Activated naive CD4-positive, alpha-beta T cell treated with anti-CD3 and anti-CD28 coated beads for 36 hours (primary cell): ENCODE measurements at regions not wholly inside any gene's neighbourhood (a gene's known extent, or its start where the extent isn't known, plus 50 kb on each side); places are given as distances from the start of the nearest gene placed in this dataset.

Experiments
- CTCF ChIA-PET: fragments of 350-600 bp; sonication (Branson Sonifier 250); formaldehyde crosslinking; loops from one replicate; lab custom pipeline; 2021; ENCODE audit warnings: antibody characterized with exemption; lab: Charles Lee
- DNase-seq: peaks from one replicate; pipeline ENCODE4 v3.0.0-alpha.2; 2020
- H3K27ac Mint-ChIP-seq: one replicate; pipeline ENCODE4 v1.8.0; 2021; ENCODE audit warnings: mild to moderate bottlenecking, mixed read lengths
- H3K27me3 Mint-ChIP-seq: one replicate; pipeline ENCODE4 v1.8.0; 2021; ENCODE audit warnings: low read depth, mixed read lengths
- H3K36me3 Mint-ChIP-seq: one replicate; pipeline ENCODE4 v1.8.0; 2021; ENCODE audit warnings: low read depth, mixed read lengths
- H3K4me1 Mint-ChIP-seq: one replicate; pipeline ENCODE4 v1.8.0; 2021; ENCODE audit warnings: low read depth, mixed read lengths
- H3K4me3 Mint-ChIP-seq: one replicate; pipeline ENCODE4 v1.8.0; 2021; ENCODE audit warnings: mild to moderate bottlenecking, moderate library complexity, mixed read lengths
- H3K9me3 Mint-ChIP-seq: one replicate; pipeline ENCODE4 v1.8.0; 2021; ENCODE audit warnings: mixed read lengths
- intact Hi-C: fragments of 100-400 bp; cut with micrococcal nuclease; formaldehyde crosslinking; loops from one replicate; pipeline ENCODE4 v1.15.1; 2023

DNA sequence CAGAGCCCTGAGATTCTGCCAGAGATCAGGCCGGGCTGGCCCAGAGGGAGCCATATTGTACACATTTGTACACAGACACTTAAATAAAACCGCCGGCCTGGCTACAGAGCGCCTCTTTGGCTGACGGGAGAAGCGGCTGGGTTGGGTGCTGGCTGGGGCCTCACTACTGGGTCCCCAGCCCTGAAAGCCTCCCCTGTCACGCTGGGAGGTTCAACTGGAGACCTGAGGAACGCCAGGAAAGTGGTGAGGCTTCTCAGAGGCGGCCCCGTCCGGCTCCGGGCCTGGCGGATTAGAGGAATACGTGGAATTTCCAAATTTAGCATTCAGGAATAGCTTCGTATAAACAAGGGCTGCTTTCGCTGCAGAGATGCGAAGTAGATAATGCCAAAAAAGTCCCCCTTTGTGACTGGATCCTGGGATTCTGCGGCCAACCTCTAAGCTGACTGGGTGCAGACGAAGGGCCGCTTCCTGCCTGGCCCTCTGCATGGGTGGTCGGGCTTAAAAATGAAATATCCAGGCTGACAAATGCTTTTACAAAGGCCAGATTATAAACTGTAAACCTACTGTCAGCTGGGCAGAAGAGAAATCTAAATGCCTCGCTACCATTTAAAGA lies 252.4 kb downstream of the IRF8 start:
- CTCF ChIA-PET: no interaction called here
- peaks cover 7% of the 10 kb centered on the region for H3K27me3 Mint-ChIP-seq
- H3K36me3 Mint-ChIP-seq: no peaks in the 10 kb centered on the region
- H3K4me3 Mint-ChIP-seq: no peak overlapping the region
- H3K4me1 Mint-ChIP-seq: no peaks in the 10 kb centered on the region
- no peaks in the 10 kb centered on the region for H3K9me3 Mint-ChIP-seq
- H3K27ac Mint-ChIP-seq: no peak overlapping the region
- DNase-seq: no peak
- intact Hi-C loops: no loop called here

DNA sequence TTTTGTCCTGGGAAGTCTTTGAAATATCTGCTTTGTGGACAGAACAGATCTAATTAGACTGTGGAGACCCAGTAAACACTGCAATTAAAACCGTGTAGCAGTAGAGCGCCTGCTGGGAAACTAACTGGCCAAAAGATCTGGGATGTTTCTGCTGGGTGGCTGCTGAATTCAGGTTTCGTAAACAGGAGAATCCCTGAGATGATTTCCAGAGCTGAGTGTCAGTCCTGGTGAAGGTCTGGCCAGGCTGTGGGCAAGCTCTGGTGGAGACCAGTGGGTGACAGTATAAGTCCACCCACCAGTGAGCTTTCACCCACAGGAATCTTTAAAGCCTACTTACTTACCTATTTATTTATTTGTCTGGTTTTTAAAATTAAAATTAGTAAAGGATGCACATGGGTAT lies 257.2 kb downstream of the IRF8 start:
- Mint-ChIP-seq H3K27me3 (peaks cover 7% of the 10 kb centered on the region), H3K4me3 (no peak overlapping the region), H3K36me3 (peaks cover 1% of the 10 kb centered on the region), H3K9me3 (peaks cover 4% of the 10 kb centered on the region), H3K4me1 (peaks cover 9% of the 10 kb centered on the region), H3K27ac (no peak overlapping the region)
- CTCF ChIA-PET: no interaction called here
- intact Hi-C loops: no loop called here
- DNase-seq: no peak

- H3K4me1 Mint-ChIP-seq: peaks cover 9% of the 10 kb centered on the region
- CTCF ChIA-PET: no interaction called here
- peaks cover 7% of the 10 kb centered on the region for H3K27me3 Mint-ChIP-seq
- no peak overlapping the region for H3K27ac Mint-ChIP-seq
- intact Hi-C loops: no loop called here
- H3K36me3 Mint-ChIP-seq: peaks cover 1% of the 10 kb centered on the region
- no peak for DNase-seq
- H3K4me3 Mint-ChIP-seq: no peak overlapping the region
- H3K9me3 Mint-ChIP-seq: peaks cover 4% of the 10 kb centered on the region
Observed at GRCh38 chr16:86157616-86158247, 258.8 kb downstream of the IRF8 start.

- intact Hi-C loops: no loop called here
- no peak overlapping the region for H3K4me3 Mint-ChIP-seq
- CTCF ChIA-PET: interaction anchor here (0.6 to 0.7 kb wide), 2 partner anchors 33 to 182 kb away, joined by 4 read pairs; no protein-coding TSS in a partner anchor
- H3K36me3 Mint-ChIP-seq: peaks cover 1% of the 10 kb centered on the region
- H3K4me1 Mint-ChIP-seq: peaks cover 9% of the 10 kb centered on the region
- no peak overlapping the region for H3K27ac Mint-ChIP-seq
- peaks cover 4% of the 10 kb centered on the region for H3K9me3 Mint-ChIP-seq
- no peak for DNase-seq
- peaks cover 10% of the 10 kb centered on the region for H3K27me3 Mint-ChIP-seq
Observed at GRCh38 chr16:86158688-86159360, 259.9 kb downstream of the IRF8 start.

DNA sequence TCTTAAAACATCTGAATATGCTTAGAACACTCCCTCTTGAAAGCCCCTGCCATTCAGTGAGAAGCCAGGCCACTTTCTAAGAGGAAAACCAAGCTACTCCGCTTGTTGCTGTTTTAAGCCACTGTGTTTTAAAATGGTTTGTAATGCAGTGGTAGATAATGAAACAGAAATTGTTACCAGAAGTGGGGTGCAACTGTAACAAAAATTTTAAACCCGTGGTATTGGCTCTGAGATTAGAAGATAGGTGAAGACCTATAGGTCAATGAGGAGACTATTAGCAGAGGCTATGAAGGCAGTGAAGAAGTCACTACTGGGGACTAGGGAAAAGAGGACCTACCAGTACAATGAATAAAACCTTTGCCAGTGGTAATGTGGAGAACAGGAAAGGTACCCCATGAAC lies 266.5 kb downstream of the IRF8 start:
- intact Hi-C loops: no loop called here
- CTCF ChIA-PET: no interaction called here
- Mint-ChIP-seq H3K27ac (no peak overlapping the region), H3K36me3 (no peaks in the 10 kb centered on the region), H3K4me1 (no peaks in the 10 kb centered on the region), H3K9me3 (peaks cover 9% of the 10 kb centered on the region), H3K27me3 (peaks cover 10% of the 10 kb centered on the region), H3K4me3 (no peak overlapping the region)
- DNase-seq: no peak

- peaks cover 10% of the 10 kb centered on the region for H3K27me3 Mint-ChIP-seq
- intact Hi-C loops: no loop called here
- CTCF ChIA-PET: interaction anchor here (0.6 kb wide), 2 partner anchors 31 to 242 kb away, joined by 3 read pairs; no protein-coding TSS in a partner anchor
Observed at GRCh38 chr16:86166414-86166813, 267.5 kb downstream of the IRF8 start.

GRCh38 chr16:86167061-86167460 lies 268.1 kb downstream of the IRF8 start:
- intact Hi-C loops: no loop called here
- H3K4me1 Mint-ChIP-seq: no peaks in the 10 kb centered on the region
- H3K27me3 Mint-ChIP-seq: peaks cover 10% of the 10 kb centered on the region
- peaks cover 9% of the 10 kb centered on the region for H3K9me3 Mint-ChIP-seq
- no peak for DNase-seq
- H3K27ac Mint-ChIP-seq: no peak overlapping the region
- H3K36me3 Mint-ChIP-seq: no peaks in the 10 kb centered on the region
- CTCF ChIA-PET: interaction anchor here (0.6 kb wide), 1 partner anchor 242 kb away, joined by 3 read pairs; no protein-coding TSS in a partner anchor
- no peak overlapping the region for H3K4me3 Mint-ChIP-seq

More at GRCh38 chr16:86166414-86166813, 267.5 kb downstream of the IRF8 start:
- no peak overlapping the region for H3K4me3 Mint-ChIP-seq
- peaks cover 9% of the 10 kb centered on the region for H3K9me3 Mint-ChIP-seq
- H3K4me1 Mint-ChIP-seq: no peaks in the 10 kb centered on the region
- H3K27ac Mint-ChIP-seq: no peak overlapping the region
- no peak for DNase-seq
- no peaks in the 10 kb centered on the region for H3K36me3 Mint-ChIP-seq

GRCh38 chr16:86170720-86171119 lies 271.8 kb downstream of the IRF8 start:
- peaks cover 21% of the 10 kb centered on the region for H3K27me3 Mint-ChIP-seq
- no peaks in the 10 kb centered on the region for H3K36me3 Mint-ChIP-seq
- H3K9me3 Mint-ChIP-seq: peaks cover 4% of the 10 kb centered on the region
- no peak overlapping the region for H3K27ac Mint-ChIP-seq
- CTCF ChIA-PET: no interaction called here
- intact Hi-C loops: no loop called here
- H3K4me3 Mint-ChIP-seq: no peak overlapping the region
- no peak for DNase-seq
- H3K4me1 Mint-ChIP-seq: no peaks in the 10 kb centered on the region

DNA sequence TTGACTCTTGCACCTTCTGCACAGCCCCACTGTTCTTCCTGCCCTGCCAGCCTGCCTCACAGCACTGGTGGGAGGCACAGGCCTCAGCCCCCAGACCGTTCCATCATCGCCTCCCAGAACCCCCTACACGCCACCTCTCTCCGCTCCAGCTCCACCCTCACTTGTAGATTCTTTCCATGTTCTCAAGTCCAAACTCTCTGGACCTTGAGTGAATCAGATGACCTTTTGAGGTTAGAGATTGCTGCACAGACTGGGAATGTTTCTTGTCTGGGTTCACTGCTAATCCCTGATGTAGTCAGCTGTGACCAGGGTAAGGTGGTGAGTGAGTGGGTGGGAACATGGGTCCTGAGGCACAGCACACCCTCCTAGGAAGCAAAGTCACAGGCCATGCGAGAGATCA lies 272.4 kb downstream of the IRF8 start:
- H3K4me3 Mint-ChIP-seq: no peak overlapping the region
- CTCF ChIA-PET: no interaction called here
- no peaks in the 10 kb centered on the region for H3K4me1 Mint-ChIP-seq

GRCh38 chr16:86175816-86176215 lies 276.9 kb downstream of the IRF8 start:
- no peak overlapping the region for H3K27ac Mint-ChIP-seq
- peaks cover 19% of the 10 kb centered on the region for H3K27me3 Mint-ChIP-seq
- H3K9me3 Mint-ChIP-seq: no peaks in the 10 kb centered on the region
- H3K36me3 Mint-ChIP-seq: no peaks in the 10 kb centered on the region
- no peak for DNase-seq
- no peaks in the 10 kb centered on the region for H3K4me1 Mint-ChIP-seq
- intact Hi-C loops: no loop called here
- CTCF ChIA-PET: no interaction called here
- H3K4me3 Mint-ChIP-seq: no peak overlapping the region

More for the DNA sequence above, 272.4 kb downstream of the IRF8 start:
- Mint-ChIP-seq H3K27ac (no peak overlapping the region), H3K9me3 (no peaks in the 10 kb centered on the region), H3K27me3 (peaks cover 21% of the 10 kb centered on the region), H3K36me3 (no peaks in the 10 kb centered on the region)
- no peak for DNase-seq
- intact Hi-C loops: no loop called here

DNA sequence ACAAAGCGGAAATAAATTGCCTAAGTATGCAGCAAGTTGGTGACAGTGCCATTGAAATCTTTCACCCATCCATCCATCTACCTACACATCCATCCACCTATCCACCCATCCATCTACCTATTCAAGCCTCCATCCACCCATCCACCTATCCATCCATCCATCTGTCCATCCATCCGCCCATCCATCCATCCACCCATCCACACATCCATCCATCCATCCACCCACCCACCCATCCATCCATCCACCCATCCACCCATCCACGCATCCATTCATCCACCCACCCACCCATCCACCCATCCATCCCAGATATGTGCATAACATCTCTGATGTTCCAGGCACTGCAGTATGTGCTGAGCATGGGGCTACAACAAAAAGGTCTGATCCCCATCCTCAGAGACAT lies 277.5 kb downstream of the IRF8 start:
- Mint-ChIP-seq H3K4me3 (no peak overlapping the region), H3K27me3 (peaks cover 19% of the 10 kb centered on the region), H3K36me3 (no peaks in the 10 kb centered on the region), H3K4me1 (no peaks in the 10 kb centered on the region), H3K9me3 (no peaks in the 10 kb centered on the region), H3K27ac (no peak overlapping the region)
- DNase-seq: no peak
- intact Hi-C loops: no loop called here
- CTCF ChIA-PET: no interaction called here

DNA sequence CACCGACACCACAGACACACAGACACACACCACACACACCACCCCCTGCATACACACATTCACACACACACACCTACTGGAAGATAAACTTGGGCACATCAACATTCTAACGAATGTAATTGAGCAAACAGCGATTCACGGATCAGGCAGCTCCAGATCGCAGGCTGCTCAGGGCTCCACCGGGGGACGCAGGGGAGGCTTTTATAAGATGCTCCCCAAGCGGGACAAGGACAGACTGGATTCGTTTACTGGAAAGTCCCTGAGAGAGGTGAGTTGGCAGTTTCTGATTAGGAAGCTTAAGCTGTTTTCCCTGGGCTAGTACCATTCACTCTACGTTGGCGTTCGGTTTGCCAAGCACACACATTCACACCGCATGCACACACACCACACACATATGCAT lies 281.3 kb downstream of the IRF8 start:
- Mint-ChIP-seq H3K4me1 (no peaks in the 10 kb centered on the region), H3K27ac (no peak overlapping the region), H3K27me3 (no peaks in the 10 kb centered on the region), H3K4me3 (no peak overlapping the region), H3K36me3 (no peaks in the 10 kb centered on the region), H3K9me3 (no peaks in the 10 kb centered on the region)
- DNase-seq: no peak
- CTCF ChIA-PET: no interaction called here
- intact Hi-C loops: no loop called here

DNA sequence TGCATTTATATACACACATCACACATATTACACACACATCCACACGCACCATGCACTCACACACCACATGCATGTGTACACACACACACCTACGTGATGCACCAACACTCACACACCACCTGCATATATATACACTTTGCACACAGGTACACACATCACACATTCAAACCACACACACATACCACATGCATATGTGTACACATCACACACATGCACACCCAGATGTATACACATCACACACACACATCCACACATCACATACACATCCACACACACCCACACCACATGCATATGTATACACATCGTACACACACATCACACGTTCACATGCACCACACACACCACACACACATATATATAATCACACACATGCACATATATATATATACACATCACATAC lies 281.8 kb downstream of the IRF8 start:
- no peaks in the 10 kb centered on the region for H3K9me3 Mint-ChIP-seq
- H3K4me1 Mint-ChIP-seq: no peaks in the 10 kb centered on the region
- H3K27ac Mint-ChIP-seq: no peak overlapping the region
- no peak overlapping the region for H3K4me3 Mint-ChIP-seq
- DNase-seq: no peak
- intact Hi-C loops: no loop called here
- CTCF ChIA-PET: no interaction called here
- H3K27me3 Mint-ChIP-seq: no peaks in the 10 kb centered on the region
- no peaks in the 10 kb centered on the region for H3K36me3 Mint-ChIP-seq
